Astrocyte (in vitro differentiated cells and primary cell): ENCODE measurements at regions not wholly inside any gene's neighbourhood (a gene's known extent, or its start where the extent isn't known, plus 50 kb on each side); places are given as distances from the start of the nearest gene placed in this dataset.

Source experiments
- DNase-seq: peaks from one replicate; pipeline ENCODE4 v3.0.0-alpha.2; 2010; ENCODE audit warnings: low read depth
- FAIRE-seq: peaks from 2 replicates; lab custom pipeline; 2011; peaks lifted over from hg19 to GRCh38; lab: Jason Lieb, UNC
- H2AFZ ChIP-seq: 2 replicates; pipeline ENCODE4 v1.6.0; 2012; ENCODE audit warnings: low read depth, low read length, inconsistent platforms
- H3K27ac ChIP-seq: 2 replicates; pipeline ENCODE4 v1.5.1; 2011; ENCODE audit warnings: low read depth, low read length, inconsistent platforms
- H3K27me3 ChIP-seq: 2 replicates; pipeline ENCODE4 v1.6.0; 2011; ENCODE audit warnings: low read length, inconsistent platforms; ENCODE audit not compliant: insufficient read depth
- H3K36me3 ChIP-seq: 2 replicates; pipeline ENCODE4 v1.5.1; 2011; ENCODE audit warnings: low read length, inconsistent platforms; ENCODE audit not compliant: insufficient read depth
- H3K4me1 ChIP-seq: 2 replicates; pipeline ENCODE4 v1.5.1; 2011; ENCODE audit warnings: low read length, inconsistent platforms; ENCODE audit not compliant: insufficient read depth
- H3K4me2 ChIP-seq: 2 replicates; pipeline ENCODE4 v1.6.0; 2012; ENCODE audit warnings: low read length, inconsistent platforms
- H3K4me3 ChIP-seq: 2 replicates; pipeline ENCODE4 v1.5.1; 2011; ENCODE audit warnings: low read depth, mild to moderate bottlenecking, low read length, inconsistent platforms; ENCODE audit not compliant: insufficient read depth
- H3K79me2 ChIP-seq: 2 replicates; pipeline ENCODE4 v1.6.0; 2012; ENCODE audit warnings: mild to moderate bottlenecking, low read length, inconsistent platforms; ENCODE audit not compliant: insufficient read depth
- H3K9ac ChIP-seq: 2 replicates; pipeline ENCODE4 v1.6.0; 2012; ENCODE audit warnings: mild to moderate bottlenecking, low read length, inconsistent platforms
- H3K9me3 ChIP-seq: 2 replicates; pipeline ENCODE4 v1.5.1; 2012; ENCODE audit warnings: low read depth, mild to moderate bottlenecking, low read length, inconsistent platforms; ENCODE audit not compliant: insufficient read depth
- H4K20me1 ChIP-seq: 2 replicates; pipeline ENCODE4 v1.6.0; 2012; ENCODE audit warnings: low read length, inconsistent platforms; ENCODE audit not compliant: insufficient read depth
- H3K27ac Mint-ChIP-seq: one replicate; pipeline ENCODE4 v1.8.0; 2021; ENCODE audit warnings: mild to moderate bottlenecking, mixed read lengths; ENCODE audit not compliant: unreplicated experiment
- H3K27me3 Mint-ChIP-seq: one replicate; pipeline ENCODE4 v1.8.0; 2021; ENCODE audit warnings: low read depth, mixed read lengths; ENCODE audit not compliant: unreplicated experiment
- H3K36me3 Mint-ChIP-seq: one replicate; pipeline ENCODE4 v1.8.0; 2021; ENCODE audit warnings: low read depth, mixed read lengths; ENCODE audit not compliant: unreplicated experiment
- H3K4me1 Mint-ChIP-seq: one replicate; pipeline ENCODE4 v1.8.0; 2021; ENCODE audit warnings: low read depth, mixed read lengths; ENCODE audit not compliant: unreplicated experiment
- H3K4me3 Mint-ChIP-seq: one replicate; pipeline ENCODE4 v1.8.0; 2021; ENCODE audit warnings: mild to moderate bottlenecking, moderate library complexity, mixed read lengths; ENCODE audit not compliant: unreplicated experiment
- H3K9me3 Mint-ChIP-seq: one replicate; pipeline ENCODE4 v1.8.0; 2021; ENCODE audit warnings: mild to moderate bottlenecking, mixed read lengths; ENCODE audit not compliant: unreplicated experiment
- CTCF ChIP-seq: IDR thresholded peaks from 2 replicates; pipeline ENCODE4 v1.5.1; 2011; ENCODE audit warnings: low read depth, mild to moderate bottlenecking, inconsistent platforms, low read length, moderate library complexity; ENCODE audit not compliant: insufficient read depth
- EZH2 ChIP-seq: IDR thresholded peaks from 2 replicates; pipeline ENCODE4 v1.6.1; 2012; ENCODE audit warnings: mild to moderate bottlenecking, low read length, inconsistent platforms; ENCODE audit not compliant: insufficient read depth

- H3K4me2 ChIP-seq, result no peak overlapping the region
- no peak overlapping the region for H3K4me3 ChIP-seq
- DNase-seq (no peak), FAIRE-seq (no peak)
- no peaks in the 10 kb centered on the region for H3K9me3 Mint-ChIP-seq
- TF ChIP-seq EZH2 (no peak), CTCF (no peak)
- no peaks in the 10 kb centered on the region for H3K79me2 ChIP-seq
- no peaks in the 10 kb centered on the region for H3K9me3 ChIP-seq
- no peak overlapping the region for H3K4me3 Mint-ChIP-seq
- H3K36me3 Mint-ChIP-seq, result no peaks in the 10 kb centered on the region
- no peaks in the 10 kb centered on the region for H4K20me1 ChIP-seq
- H3K4me1 Mint-ChIP-seq, result peaks cover 5% of the 10 kb centered on the region
- no peaks in the 10 kb centered on the region for H3K27me3 ChIP-seq
- H3K9ac ChIP-seq, result no peak overlapping the region
- H2AFZ ChIP-seq, result no peak overlapping the region
- H3K27ac ChIP-seq, result no peak overlapping the region
- H3K27ac Mint-ChIP-seq, result no peak overlapping the region
- no peaks in the 10 kb centered on the region for H3K36me3 ChIP-seq
- H3K4me1 ChIP-seq, result no peaks in the 10 kb centered on the region
- peaks cover 4% of the 10 kb centered on the region for H3K27me3 Mint-ChIP-seq
These were observed 55.6 kb upstream of the NRP1 start for GRCh38 chr10:33390046-33390445.

- no peaks in the 10 kb centered on the region for H3K36me3 Mint-ChIP-seq
- no peaks in the 10 kb centered on the region for H3K9me3 Mint-ChIP-seq
- Histone ChIP-seq H3K4me3 (no peak overlapping the region), H3K9ac (no peak overlapping the region), H2AFZ (no peak overlapping the region), H3K4me2 (no peak overlapping the region), H3K36me3 (no peaks in the 10 kb centered on the region), H3K79me2 (no peaks in the 10 kb centered on the region), H3K4me1 (no peaks in the 10 kb centered on the region), H4K20me1 (no peaks in the 10 kb centered on the region), H3K27me3 (no peaks in the 10 kb centered on the region), H3K9me3 (no peaks in the 10 kb centered on the region), H3K27ac (no peak overlapping the region)
- TF ChIP-seq CTCF, result no peak
- no peak for TF ChIP-seq EZH2
- H3K4me1 Mint-ChIP-seq, result peaks cover 5% of the 10 kb centered on the region
- FAIRE-seq (no peak), DNase-seq (no peak)
- H3K4me3 Mint-ChIP-seq, result no peak overlapping the region
- no peak overlapping the region for H3K27ac Mint-ChIP-seq
- H3K27me3 Mint-ChIP-seq, result peaks cover 4% of the 10 kb centered on the region
These were observed 54.3 kb upstream of the NRP1 start for GRCh38 chr10:33388785-33389184.

- H3K4me3 Mint-ChIP-seq, result no peak overlapping the region
- Histone ChIP-seq H3K79me2 (no peaks in the 10 kb centered on the region), H3K27ac (no peak overlapping the region), H3K9me3 (no peaks in the 10 kb centered on the region), H3K4me3 (no peak overlapping the region), H2AFZ (no peak overlapping the region), H3K36me3 (no peaks in the 10 kb centered on the region), H3K4me1 (no peaks in the 10 kb centered on the region), H3K9ac (no peak overlapping the region), H4K20me1 (no peaks in the 10 kb centered on the region), H3K4me2 (no peak overlapping the region), H3K27me3 (no peaks in the 10 kb centered on the region)
- DNase-seq, result no peak
- H3K4me1 Mint-ChIP-seq, result peaks cover 5% of the 10 kb centered on the region
- no peaks in the 10 kb centered on the region for H3K36me3 Mint-ChIP-seq
- no peak for TF ChIP-seq CTCF
- TF ChIP-seq EZH2, result no peak
- no peak overlapping the region for H3K27ac Mint-ChIP-seq
- no peaks in the 10 kb centered on the region for H3K9me3 Mint-ChIP-seq
- H3K27me3 Mint-ChIP-seq, result peaks cover 4% of the 10 kb centered on the region
- FAIRE-seq, result no peak
These were observed 53.9 kb upstream of the NRP1 start for GRCh38 chr10:33388382-33388781.
